Prostate gland (tissue), 2 donors: ENCODE measurements at regions not wholly inside any gene's neighbourhood (a gene's known extent, or its start where the extent isn't known, plus 50 kb on each side); places are given as distances from the start of the nearest gene placed in this dataset.

Experiments
- DNase-seq: peaks from one replicate; pipeline ENCODE4 v3.0.0-alpha.2; 2019; ENCODE audit warnings: low spot score
- H3K27ac ChIP-seq, 2 donors: fragments of 200-600 bp; sonication (generic); 2 replicates each; pipeline ENCODE4 v1.5.1; 2017 to 2019
- H3K27me3 ChIP-seq: fragments of 200-600 bp; sonication (generic); replicated peaks from 2 replicates; pipeline ENCODE4 v1.5.1; 2019; ENCODE audit not compliant: insufficient read depth
- H3K36me3 ChIP-seq, 2 donors: fragments of 200-600 bp; sonication (generic); 1 replicate in 1 of 2; 2 replicates in 1 of 2; pipeline versions ENCODE4 v1.5.1 to v1.8.1; 2017 to 2019
- H3K4me1 ChIP-seq: fragments of 200-600 bp; sonication (generic); replicated peaks from 2 replicates; pipeline ENCODE4 v1.5.1; 2019
- H3K4me3 ChIP-seq, 2 donors: fragments of 200-600 bp; sonication (generic); 2 replicates each; pipeline ENCODE4 v1.5.1; 2017 to 2019
- H3K9me3 ChIP-seq: fragments of 200-600 bp; sonication (generic); 2 replicates; pipeline ENCODE4 v1.5.1; 2017
- POLR2A ChIP-seq: fragments of 450-650 bp; IDR thresholded peaks from one replicate; pipeline ENCODE4 v1.6.1; 2016; ENCODE audit warnings: antibody characterized with exemption, mild to moderate bottlenecking
- POLR2AphosphoS5 ChIP-seq: sonication (generic); formaldehyde crosslinking; IDR thresholded peaks from one replicate; pipeline ENCODE4 v1.6.1; 2017; ENCODE audit warnings: antibody characterized with exemption
- WGBS: methylation state at CpG from one replicate; pipeline ENCODE4 v1.1.5; 2018; 5-methylcytosine and 5-hydroxymethylcytosine counted together
- intact Hi-C: fragments of 100-400 bp; cut with DNase I; formaldehyde crosslinking; loops from one replicate; pipeline ENCODE4 v1.14.2; 2022
- TF ChIP-seq, protein P1 (sequence below), 4 experiments: fragments of 200-600 bp in 2 of 4; fragments of 450-650 bp in 2 of 4; sonication (generic) in 2 of 4; IDR thresholded peaks; 1 replicate in 3 of 4; 2 replicates in 1 of 4; pipeline ENCODE4 v1.5.1; 2016 to 2019; ENCODE audit warnings: antibody characterized with exemption in 4 of 4, mild to moderate bottlenecking in 2 of 4, moderate library complexity in 2 of 4

DNA sequence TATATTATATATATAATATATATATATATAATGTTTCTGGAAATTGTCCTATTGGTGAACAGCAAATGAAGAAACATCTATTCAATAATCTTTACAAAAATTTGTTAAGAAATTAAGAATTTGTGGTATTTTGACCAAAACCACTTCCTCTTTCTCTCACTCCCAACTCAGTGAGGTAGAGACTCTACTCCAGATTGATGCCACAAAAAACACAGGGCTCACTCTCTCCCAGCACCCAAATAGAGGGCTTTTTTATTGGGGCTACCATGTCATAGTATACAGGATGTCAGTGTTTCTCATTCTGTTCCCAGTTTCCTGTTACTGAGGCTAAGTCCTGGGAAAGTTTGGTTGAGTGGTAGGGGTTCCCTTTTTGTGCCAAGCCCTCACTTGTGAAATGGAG, 1155.4 kb downstream of the BCL11A start:
- DNase-seq = no peak
- TF ChIP-seq POLR2AphosphoS5 = no peak
- TF ChIP-seq POLR2A = no peak
- TF ChIP-seq, protein P1, sequence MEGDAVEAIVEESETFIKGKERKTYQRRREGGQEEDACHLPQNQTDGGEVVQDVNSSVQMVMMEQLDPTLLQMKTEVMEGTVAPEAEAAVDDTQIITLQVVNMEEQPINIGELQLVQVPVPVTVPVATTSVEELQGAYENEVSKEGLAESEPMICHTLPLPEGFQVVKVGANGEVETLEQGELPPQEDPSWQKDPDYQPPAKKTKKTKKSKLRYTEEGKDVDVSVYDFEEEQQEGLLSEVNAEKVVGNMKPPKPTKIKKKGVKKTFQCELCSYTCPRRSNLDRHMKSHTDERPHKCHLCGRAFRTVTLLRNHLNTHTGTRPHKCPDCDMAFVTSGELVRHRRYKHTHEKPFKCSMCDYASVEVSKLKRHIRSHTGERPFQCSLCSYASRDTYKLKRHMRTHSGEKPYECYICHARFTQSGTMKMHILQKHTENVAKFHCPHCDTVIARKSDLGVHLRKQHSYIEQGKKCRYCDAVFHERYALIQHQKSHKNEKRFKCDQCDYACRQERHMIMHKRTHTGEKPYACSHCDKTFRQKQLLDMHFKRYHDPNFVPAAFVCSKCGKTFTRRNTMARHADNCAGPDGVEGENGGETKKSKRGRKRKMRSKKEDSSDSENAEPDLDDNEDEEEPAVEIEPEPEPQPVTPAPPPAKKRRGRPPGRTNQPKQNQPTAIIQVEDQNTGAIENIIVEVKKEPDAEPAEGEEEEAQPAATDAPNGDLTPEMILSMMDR (IDR thresholded peaks at IDR 0.05) = no peak
- Histone ChIP-seq H3K36me3 (no peaks in the 10 kb centered on the region), H3K27ac (no peak overlapping the region), H3K9me3 (no peaks in the 10 kb centered on the region), H3K27me3 (no peaks in the 10 kb centered on the region), H3K4me3 (no peak overlapping the region), H3K4me1 (no peaks in the 10 kb centered on the region)
- intact Hi-C loops = no loop called here

- Histone ChIP-seq H3K4me3 (no peak overlapping the region), H3K9me3 (no peaks in the 10 kb centered on the region), H3K27ac (no peak overlapping the region), H3K36me3 (no peaks in the 10 kb centered on the region), H3K4me1 (no peaks in the 10 kb centered on the region), H3K27me3 (no peaks in the 10 kb centered on the region)
- 96% methylated on average over 4 of the region's 4 CpGs for WGBS
- TF ChIP-seq POLR2A (no peak), POLR2AphosphoS5 (no peak)
- TF ChIP-seq, protein P1 (IDR thresholded peaks at IDR 0.05) = no peak
- DNase-seq = no peak
- intact Hi-C loops = no loop called here
Measured at GRCh38 chr2:59395119-59395518, 1154.0 kb upstream of the FANCL start.

- H3K36me3 ChIP-seq = no peaks in the 10 kb centered on the region
- no peak for DNase-seq
- no peaks in the 10 kb centered on the region for H3K4me1 ChIP-seq
- H3K4me3 ChIP-seq = no peak overlapping the region
- WGBS = 96% methylated on average over 2 of the region's 2 CpGs
- no peaks in the 10 kb centered on the region for H3K9me3 ChIP-seq
- TF ChIP-seq, protein P1 (IDR thresholded peaks at IDR 0.05) = no peak
- TF ChIP-seq POLR2AphosphoS5 = no peak
- no peak for TF ChIP-seq POLR2A
- intact Hi-C loops = no loop called here
- no peak overlapping the region for H3K27ac ChIP-seq
- H3K27me3 ChIP-seq = no peaks in the 10 kb centered on the region
Measured at GRCh38 chr2:59391896-59392295, 1150.8 kb upstream of the FANCL start.

GRCh38 chr2:59390581-59390980, 1149.5 kb upstream of the FANCL start:
- Histone ChIP-seq H3K27me3 (no peaks in the 10 kb centered on the region), H3K4me1 (no peaks in the 10 kb centered on the region), H3K4me3 (no peak overlapping the region), H3K36me3 (no peaks in the 10 kb centered on the region), H3K27ac (no peak overlapping the region), H3K9me3 (no peaks in the 10 kb centered on the region)
- 96% methylated on average over 2 of the region's 2 CpGs for WGBS
- intact Hi-C loops = no loop called here
- TF ChIP-seq POLR2A (no peak), POLR2AphosphoS5 (no peak)
- TF ChIP-seq, protein P1 (IDR thresholded peaks at IDR 0.05) = no peak
- DNase-seq = no peak

GRCh38 chr2:59389240-59389639, 1148.1 kb upstream of the FANCL start:
- no peaks in the 10 kb centered on the region for H3K27me3 ChIP-seq
- 33% methylated on average over 1 of the region's 1 CpG for WGBS
- no peaks in the 10 kb centered on the region for H3K9me3 ChIP-seq
- no peaks in the 10 kb centered on the region for H3K36me3 ChIP-seq
- H3K4me3 ChIP-seq = no peak overlapping the region
- TF ChIP-seq POLR2A = no peak
- TF ChIP-seq, protein P1 (IDR thresholded peaks at IDR 0.05) = no peak
- TF ChIP-seq POLR2AphosphoS5 = no peak
- peak; percentile 54 for DNase-seq
- H3K27ac ChIP-seq = no peak overlapping the region
- intact Hi-C loops = no loop called here
- H3K4me1 ChIP-seq = no peaks in the 10 kb centered on the region
